Upper lobe of right lung (tissue), 1 donor: ENCODE measurements at regions not wholly inside any gene's neighbourhood (a gene's known extent, or its start where the extent isn't known, plus 50 kb on each side); places are given as distances from the start of the nearest gene placed in this dataset.

Experiments
- ATAC-seq: fragments of 200-7000 bp; cut with Tn5 transposase; one replicate; pipeline ENCODE4 v1.9.1; 2020; ENCODE audit warnings: mild to moderate bottlenecking, moderate library complexity
- DNase-seq: peaks from one replicate; pipeline ENCODE4 v3.0.0-alpha.2; 2020
- H3K27ac ChIP-seq: fragments of 200-600 bp; one replicate; pipeline ENCODE4 v1.8.0; 2022
- H3K27me3 ChIP-seq: fragments of 200-600 bp; one replicate; pipeline ENCODE4 v1.8.0; 2022; ENCODE audit warnings: mild to moderate bottlenecking
- H3K36me3 ChIP-seq: fragments of 200-600 bp; one replicate; pipeline ENCODE4 v1.8.0; 2022
- H3K4me1 ChIP-seq: fragments of 200-600 bp; one replicate; pipeline ENCODE4 v1.8.0; 2022
- H3K4me3 ChIP-seq: fragments of 200-600 bp; one replicate; pipeline ENCODE4 v1.8.0; 2022; ENCODE audit warnings: mild to moderate bottlenecking
- H3K9me3 ChIP-seq: fragments of 200-600 bp; one replicate; pipeline ENCODE4 v1.8.0; 2022
- CTCF ChIP-seq: fragments of 200-600 bp; IDR thresholded peaks from one replicate; pipeline ENCODE4 v1.8.0; 2022; ENCODE audit warnings: antibody characterized with exemption
- intact Hi-C: fragments of 100-400 bp; cut with DNase I; formaldehyde crosslinking; loops from one replicate; pipeline ENCODE4 v1.11.0; 2022
- donor health status: DM: no; HTN: yes; CAD: no; lungs with severe emphysema.

- Histone ChIP-seq H3K27me3 (no peaks in the 10 kb centered on the region), H3K4me1 (no peaks in the 10 kb centered on the region), H3K27ac (no peak overlapping the region), H3K36me3 (no peaks in the 10 kb centered on the region), H3K9me3 (no peaks in the 10 kb centered on the region), H3K4me3 (no peak overlapping the region)
- intact Hi-C loops, result no loop called here
- ATAC-seq (no peak), DNase-seq (no peak)
- no peak for TF ChIP-seq CTCF
Measured at GRCh38 chr14:99079061-99079727, 192.8 kb downstream of the BCL11B start.

- no peak for ATAC-seq
- H3K9me3 ChIP-seq, result no peaks in the 10 kb centered on the region
- intact Hi-C loops, result no loop called here
Measured at GRCh38 chr14:99080306-99080705, 191.7 kb downstream of the BCL11B start.

GRCh38 chr14:99081156-99081765, 190.7 kb downstream of the BCL11B start:
- H3K27ac ChIP-seq, result no peak overlapping the region
- no peaks in the 10 kb centered on the region for H3K27me3 ChIP-seq
- no peak for DNase-seq
- ATAC-seq, result no peak
- no peaks in the 10 kb centered on the region for H3K36me3 ChIP-seq
- H3K4me3 ChIP-seq, result no peak overlapping the region
- no peaks in the 10 kb centered on the region for H3K9me3 ChIP-seq
- no peak for TF ChIP-seq CTCF
- no peaks in the 10 kb centered on the region for H3K4me1 ChIP-seq
- intact Hi-C loops, result no loop called here

More at GRCh38 chr14:99080306-99080705, 191.7 kb downstream of the BCL11B start:
- Histone ChIP-seq H3K4me1 (no peaks in the 10 kb centered on the region), H3K4me3 (no peak overlapping the region), H3K36me3 (no peaks in the 10 kb centered on the region), H3K27me3 (no peaks in the 10 kb centered on the region), H3K27ac (no peak overlapping the region)
- TF ChIP-seq CTCF, result no peak
- no peak for DNase-seq

- H3K4me1 ChIP-seq, result no peaks in the 10 kb centered on the region
- no peak for ATAC-seq
- TF ChIP-seq CTCF, result no peak
- H3K9me3 ChIP-seq, result no peaks in the 10 kb centered on the region
- intact Hi-C loops, result no loop called here
- no peaks in the 10 kb centered on the region for H3K27me3 ChIP-seq
- H3K36me3 ChIP-seq, result no peaks in the 10 kb centered on the region
- H3K4me3 ChIP-seq, result no peak overlapping the region
- H3K27ac ChIP-seq, result no peak overlapping the region
- no peak for DNase-seq
Measured at GRCh38 chr14:99081880-99082279, 190.1 kb downstream of the BCL11B start.

- H3K27ac ChIP-seq, result no peak overlapping the region
- DNase-seq (no peak), ATAC-seq (peak; percentile 21)
- no peaks in the 10 kb centered on the region for H3K9me3 ChIP-seq
- no peak for TF ChIP-seq CTCF
- H3K27me3 ChIP-seq, result no peaks in the 10 kb centered on the region
- H3K4me3 ChIP-seq, result no peak overlapping the region
- no peaks in the 10 kb centered on the region for H3K4me1 ChIP-seq
- intact Hi-C loops, result no loop called here
- H3K36me3 ChIP-seq, result no peaks in the 10 kb centered on the region
Measured at GRCh38 chr14:99093532-99094517, 178.2 kb downstream of the BCL11B start.
